Kidney epithelial cell (primary cell): ENCODE measurements at regions not wholly inside any gene's neighbourhood (a gene's known extent, or its start where the extent isn't known, plus 50 kb on each side); places are given as distances from the start of the nearest gene placed in this dataset.

ENCODE experiments used
- DNase-seq: peaks from one replicate; pipeline ENCODE4 v3.0.0-alpha.2; 2010; ENCODE audit warnings: low read depth
- H3K27me3 ChIP-seq: 2 replicates; pipeline ENCODE4 v1.6.0; 2011; ENCODE audit warnings: low read length; ENCODE audit not compliant: control insufficient read depth, insufficient read depth
- H3K36me3 ChIP-seq: 2 replicates; pipeline ENCODE4 v1.5.1; 2011; ENCODE audit warnings: low read length; ENCODE audit not compliant: control insufficient read depth, insufficient read depth
- H3K4me3 ChIP-seq: 2 replicates; pipeline ENCODE4 v1.5.1; 2011; ENCODE audit warnings: low read depth, mild to moderate bottlenecking, control low read depth, low read length
- CTCF ChIP-seq: IDR thresholded peaks from 2 replicates; pipeline ENCODE4 v1.5.1; 2011; ENCODE audit warnings: mild to moderate bottlenecking, moderate library complexity, low read length, control low read depth, inconsistent platforms; ENCODE audit not compliant: insufficient read depth, poor library complexity, severe bottlenecking

DNA sequence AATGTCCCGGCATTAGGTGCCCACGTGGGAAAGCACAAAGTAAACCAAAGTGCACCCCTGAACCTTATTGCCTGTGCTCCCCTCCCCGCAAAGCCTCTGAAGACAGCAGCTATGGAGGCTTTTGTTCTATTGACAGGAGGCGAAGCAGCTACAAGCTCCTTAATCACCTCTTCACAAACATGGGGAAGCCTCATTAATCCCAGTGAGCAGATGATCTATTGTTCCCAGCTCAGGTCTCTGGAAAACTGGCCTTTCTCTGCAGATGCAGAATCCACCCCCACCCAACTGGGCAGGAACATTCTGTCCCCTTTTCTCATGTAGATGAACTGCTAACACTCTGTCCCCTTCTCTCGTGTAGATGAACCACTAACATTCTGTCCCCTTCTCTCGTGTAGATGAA, 190.5 kb upstream of the CSF3R start:
- no peak overlapping the region for H3K4me3 ChIP-seq
- no peak for TF ChIP-seq CTCF
- H3K27me3 ChIP-seq = peaks cover 2% of the 10 kb centered on the region
- H3K36me3 ChIP-seq = no peaks in the 10 kb centered on the region
- no peak for DNase-seq

- Histone ChIP-seq H3K36me3 (no peaks in the 10 kb centered on the region), H3K27me3 (no peaks in the 10 kb centered on the region), H3K4me3 (no peak overlapping the region)
- TF ChIP-seq CTCF = no peak
- DNase-seq = no peak
These were observed 186.5 kb upstream of the CSF3R start for GRCh38 chr1:36669262-36669661.

DNA sequence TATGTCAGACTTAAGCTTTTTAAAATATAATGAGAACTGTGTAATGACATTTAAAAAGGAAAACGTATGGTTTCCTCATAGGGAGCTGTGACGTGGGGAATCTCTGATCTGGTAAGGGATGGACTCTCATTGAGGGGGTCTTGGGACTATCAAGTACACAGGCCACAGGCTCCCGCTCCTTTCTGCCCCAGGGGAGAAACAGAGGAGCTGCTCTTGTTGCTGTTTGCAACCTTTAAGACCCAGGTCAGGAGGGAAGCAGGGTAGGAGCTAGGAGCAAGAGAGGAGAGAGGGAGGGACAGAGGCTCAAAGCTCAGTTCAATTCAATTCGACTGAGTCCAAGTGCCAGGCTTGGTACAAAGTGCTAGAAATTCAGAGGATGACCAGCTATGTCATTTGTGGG, 185.1 kb upstream of the CSF3R start:
- H3K27me3 ChIP-seq = no peaks in the 10 kb centered on the region
- H3K36me3 ChIP-seq = no peaks in the 10 kb centered on the region
- no peak for TF ChIP-seq CTCF
- DNase-seq = no peak
- H3K4me3 ChIP-seq = no peak overlapping the region

DNA sequence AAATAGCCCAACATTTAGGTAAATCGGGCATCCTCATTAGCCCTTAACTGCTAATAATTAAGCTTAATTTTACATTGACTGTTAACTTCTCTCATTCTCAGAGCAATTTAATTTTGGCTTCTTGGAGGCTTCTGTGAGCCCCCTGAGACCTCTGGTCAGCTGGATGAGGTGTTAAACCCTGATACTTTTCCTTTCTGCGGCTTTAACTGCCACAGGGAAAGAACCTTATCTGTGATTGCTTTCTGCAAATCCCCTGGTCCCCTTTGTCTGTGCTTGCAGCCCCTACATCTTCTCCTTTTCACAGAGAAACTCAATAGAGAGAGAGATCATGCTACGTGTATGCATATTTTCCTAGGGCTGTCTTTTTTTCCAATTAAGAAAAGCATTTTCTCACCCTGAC, 184.5 kb upstream of the CSF3R start:
- no peak for DNase-seq
- Histone ChIP-seq H3K36me3 (no peaks in the 10 kb centered on the region), H3K4me3 (no peak overlapping the region), H3K27me3 (no peaks in the 10 kb centered on the region)
- no peak for TF ChIP-seq CTCF

- Histone ChIP-seq H3K4me3 (no peak overlapping the region), H3K36me3 (no peaks in the 10 kb centered on the region), H3K27me3 (no peaks in the 10 kb centered on the region)
- DNase-seq = no peak
- no peak for TF ChIP-seq CTCF
These were observed 182.9 kb upstream of the CSF3R start for GRCh38 chr1:36665478-36666080.

- Histone ChIP-seq H3K4me3 (no peak overlapping the region), H3K36me3 (no peaks in the 10 kb centered on the region), H3K27me3 (no peaks in the 10 kb centered on the region)
- no peak for DNase-seq
- TF ChIP-seq CTCF = no peak
These were observed 182.0 kb upstream of the CSF3R start for GRCh38 chr1:36664571-36665287.
